ENCODE measurements at regions not wholly inside any gene's neighbourhood (a gene's known extent, or its start where the extent isn't known, plus 50 kb on each side); places are given as distances from the start of the nearest gene placed in this dataset.

DNA sequence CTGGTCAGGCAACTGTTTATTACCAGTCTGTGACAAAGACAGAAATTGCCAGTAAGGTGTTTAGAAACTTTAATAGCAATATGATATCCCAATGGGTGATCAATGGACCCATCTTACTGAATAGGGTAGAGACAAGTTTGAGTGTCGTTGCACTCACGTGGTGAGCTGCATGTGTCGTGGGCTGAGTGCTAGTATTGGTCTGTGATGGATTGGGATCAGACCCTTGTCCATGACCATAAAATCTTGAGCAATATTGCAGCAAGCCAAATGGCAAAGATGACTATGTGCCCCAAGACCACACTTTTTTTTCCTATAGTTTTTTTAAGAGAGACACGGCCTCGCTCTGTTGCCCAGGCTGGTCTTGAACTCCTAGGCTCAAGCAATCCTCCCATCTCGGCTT, 114.5 kb downstream of the PALM2AKAP2 start:
- H3K4me1 Mint-ChIP-seq (ENCODE audit: low read depth), result no peaks in the 10 kb centered on the region
- Histone ChIP-seq H3K36me3 (ENCODE audit: insufficient read depth, low read length) (no peaks in the 10 kb centered on the region), H3K4me3 (ENCODE audit: low read length) (no peak overlapping the region), H3K27me3 (ENCODE audit: control insufficient read depth in 1 of 2, insufficient read depth in 2 of 2, low read length in 2 of 2) (no peaks in the 10 kb centered on the region), H3K4me1 (ENCODE audit: insufficient read depth, low read length) (peaks cover 2% of the 10 kb centered on the region), H3K9me3 (ENCODE audit: control insufficient read depth in 1 of 2, insufficient read depth in 1 of 2, low read length in 2 of 2) (no peaks in the 10 kb centered on the region), H3K27ac (ENCODE audit: low read depth in 1 of 2, low read length in 2 of 2) (no peak overlapping the region)
- TF ChIP-seq, protein P1, sequence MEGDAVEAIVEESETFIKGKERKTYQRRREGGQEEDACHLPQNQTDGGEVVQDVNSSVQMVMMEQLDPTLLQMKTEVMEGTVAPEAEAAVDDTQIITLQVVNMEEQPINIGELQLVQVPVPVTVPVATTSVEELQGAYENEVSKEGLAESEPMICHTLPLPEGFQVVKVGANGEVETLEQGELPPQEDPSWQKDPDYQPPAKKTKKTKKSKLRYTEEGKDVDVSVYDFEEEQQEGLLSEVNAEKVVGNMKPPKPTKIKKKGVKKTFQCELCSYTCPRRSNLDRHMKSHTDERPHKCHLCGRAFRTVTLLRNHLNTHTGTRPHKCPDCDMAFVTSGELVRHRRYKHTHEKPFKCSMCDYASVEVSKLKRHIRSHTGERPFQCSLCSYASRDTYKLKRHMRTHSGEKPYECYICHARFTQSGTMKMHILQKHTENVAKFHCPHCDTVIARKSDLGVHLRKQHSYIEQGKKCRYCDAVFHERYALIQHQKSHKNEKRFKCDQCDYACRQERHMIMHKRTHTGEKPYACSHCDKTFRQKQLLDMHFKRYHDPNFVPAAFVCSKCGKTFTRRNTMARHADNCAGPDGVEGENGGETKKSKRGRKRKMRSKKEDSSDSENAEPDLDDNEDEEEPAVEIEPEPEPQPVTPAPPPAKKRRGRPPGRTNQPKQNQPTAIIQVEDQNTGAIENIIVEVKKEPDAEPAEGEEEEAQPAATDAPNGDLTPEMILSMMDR (IDR thresholded peaks at IDR 0.05), result no peak
- ATAC-seq (ENCODE audit: poor library complexity) (no peak), DNase-seq (no peak)
- intact Hi-C loops (cut with DNase I, micrococcal nuclease), result no loop called here
- no peaks in the 10 kb centered on the region for H3K36me3 Mint-ChIP-seq (ENCODE audit: low read depth)
- H3K27me3 Mint-ChIP-seq, result peaks cover 4% of the 10 kb centered on the region
- POLR2A ChIA-PET, result no interaction called here
- no peak overlapping the region for H3K4me3 Mint-ChIP-seq
- H3K9me3 Mint-ChIP-seq, result no peaks in the 10 kb centered on the region
- no peak overlapping the region for H3K27ac Mint-ChIP-seq
- CTCF ChIA-PET, result no interaction called here

DNA sequence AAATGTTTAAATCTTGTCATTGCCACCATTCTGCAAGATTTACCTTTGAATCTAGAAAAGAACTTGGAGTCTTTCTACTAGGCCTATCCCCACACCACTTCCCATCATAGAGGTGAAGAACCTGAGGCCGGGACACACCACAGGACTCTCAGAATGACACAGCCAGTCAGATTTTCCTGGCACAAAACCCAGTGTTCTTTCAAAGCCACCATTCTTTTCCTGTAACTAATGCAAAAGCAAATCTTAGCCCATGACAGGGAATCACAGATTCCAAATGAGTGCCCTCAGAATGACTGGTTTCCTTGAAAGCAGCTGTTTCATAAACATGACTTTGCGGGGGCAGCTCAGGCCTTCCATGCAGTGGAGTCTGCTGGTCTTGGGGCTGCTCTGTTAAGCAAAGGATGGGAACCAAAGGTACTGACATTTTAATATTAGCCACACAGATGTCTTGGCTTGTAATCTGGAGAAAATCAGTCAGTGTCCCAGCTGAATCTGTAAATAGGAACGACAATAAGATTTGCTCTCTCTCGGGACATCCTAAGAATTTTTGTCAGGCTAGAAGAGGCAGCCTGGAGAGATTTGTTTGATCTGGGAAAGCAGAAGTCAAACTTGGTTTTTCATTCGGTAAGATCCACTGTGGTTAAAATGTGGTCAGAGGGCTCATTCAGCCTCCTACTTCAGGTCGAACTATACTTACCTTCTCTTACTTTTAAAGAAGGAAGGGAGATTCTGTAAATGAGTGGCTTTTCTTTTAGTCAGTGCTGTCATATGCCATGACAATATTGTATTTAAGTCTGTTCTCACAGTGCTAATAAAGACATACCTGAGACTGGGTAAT, 115.1 kb downstream of the PALM2AKAP2 start:
- no peaks in the 10 kb centered on the region for H3K4me1 ChIP-seq (ENCODE audit: insufficient read depth, low read length)
- Mint-ChIP-seq H3K27ac (no peak overlapping the region), H3K4me1 (ENCODE audit: low read depth) (no peaks in the 10 kb centered on the region), H3K27me3 (peaks cover 4% of the 10 kb centered on the region), H3K36me3 (ENCODE audit: low read depth) (no peaks in the 10 kb centered on the region), H3K4me3 (no peak overlapping the region), H3K9me3 (no peaks in the 10 kb centered on the region)
- no peaks in the 10 kb centered on the region for H3K36me3 ChIP-seq (ENCODE audit: insufficient read depth, low read length)
- no peak overlapping the region for H3K27ac ChIP-seq (ENCODE audit: low read depth in 1 of 2, low read length in 2 of 2)
- CTCF ChIA-PET, result interaction anchor here (0.5 kb wide), 1 partner anchor 8 kb away, joined by 3 read pairs; no protein-coding TSS in a partner anchor
- no peak for ATAC-seq (ENCODE audit: poor library complexity)
- no peaks in the 10 kb centered on the region for H3K27me3 ChIP-seq (ENCODE audit: control insufficient read depth in 1 of 2, insufficient read depth in 2 of 2, low read length in 2 of 2)
- TF ChIP-seq, protein P1 (IDR thresholded peaks at IDR 0.05), result no peak
- H3K4me3 ChIP-seq (ENCODE audit: low read length), result no peak overlapping the region
- intact Hi-C loops (cut with DNase I, micrococcal nuclease), result no loop called here
- H3K9me3 ChIP-seq (ENCODE audit: control insufficient read depth in 1 of 2, insufficient read depth in 1 of 2, low read length in 2 of 2), result no peaks in the 10 kb centered on the region
- POLR2A ChIA-PET, result no interaction called here
- no peak for DNase-seq

DNA sequence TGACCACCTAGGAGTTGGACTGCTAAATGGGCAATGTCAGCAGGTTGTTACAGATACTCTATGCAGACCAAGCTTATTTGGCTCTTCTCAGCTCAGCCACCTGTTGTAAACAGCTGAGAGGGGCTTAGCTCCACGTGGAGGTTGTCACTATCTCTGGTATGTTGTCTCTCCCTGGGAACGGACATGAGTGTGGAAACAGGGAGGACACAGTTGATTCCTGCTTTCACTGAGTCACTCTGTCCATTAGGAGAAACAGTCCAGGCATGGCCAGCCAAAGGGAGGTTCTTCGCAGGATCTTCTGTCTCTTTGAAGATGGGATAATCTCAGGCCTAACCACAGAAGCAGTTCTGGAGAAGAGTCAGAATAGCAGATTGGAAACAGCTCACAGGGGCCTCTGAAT, 121.2 kb downstream of the PALM2AKAP2 start:
- POLR2A ChIA-PET, result no interaction called here
- TF ChIP-seq, protein P1 (IDR thresholded peaks at IDR 0.05), result no peak

More for the DNA sequence above, 121.2 kb downstream of the PALM2AKAP2 start:
- no peaks in the 10 kb centered on the region for H3K27me3 ChIP-seq (ENCODE audit: control insufficient read depth in 1 of 2, insufficient read depth in 2 of 2, low read length in 2 of 2)
- H3K36me3 ChIP-seq (ENCODE audit: insufficient read depth, low read length), result no peaks in the 10 kb centered on the region
- Mint-ChIP-seq H3K4me1 (ENCODE audit: low read depth) (no peaks in the 10 kb centered on the region), H3K9me3 (no peaks in the 10 kb centered on the region), H3K27ac (no peak overlapping the region), H3K4me3 (no peak overlapping the region), H3K27me3 (peaks cover 4% of the 10 kb centered on the region), H3K36me3 (ENCODE audit: low read depth) (no peaks in the 10 kb centered on the region)
- intact Hi-C loops (cut with DNase I, micrococcal nuclease), result no loop called here
- ATAC-seq (ENCODE audit: poor library complexity) (no peak), DNase-seq (no peak)
- CTCF ChIA-PET, result no interaction called here
- no peaks in the 10 kb centered on the region for H3K4me1 ChIP-seq (ENCODE audit: insufficient read depth, low read length)
- no peaks in the 10 kb centered on the region for H3K9me3 ChIP-seq (ENCODE audit: control insufficient read depth in 1 of 2, insufficient read depth in 1 of 2, low read length in 2 of 2)
- H3K27ac ChIP-seq (ENCODE audit: low read depth in 1 of 2, low read length in 2 of 2), result no peak overlapping the region
- H3K4me3 ChIP-seq (ENCODE audit: low read length), result no peak overlapping the region
